ENCODE measurements at regions not wholly inside any gene's neighbourhood (a gene's known extent, or its start where the extent isn't known, plus 50 kb on each side); places are given as distances from the start of the nearest gene placed in this dataset.
A peak's percentile ranks its signal among the peaks of the same experiment; 100 is the strongest.

DNA sequence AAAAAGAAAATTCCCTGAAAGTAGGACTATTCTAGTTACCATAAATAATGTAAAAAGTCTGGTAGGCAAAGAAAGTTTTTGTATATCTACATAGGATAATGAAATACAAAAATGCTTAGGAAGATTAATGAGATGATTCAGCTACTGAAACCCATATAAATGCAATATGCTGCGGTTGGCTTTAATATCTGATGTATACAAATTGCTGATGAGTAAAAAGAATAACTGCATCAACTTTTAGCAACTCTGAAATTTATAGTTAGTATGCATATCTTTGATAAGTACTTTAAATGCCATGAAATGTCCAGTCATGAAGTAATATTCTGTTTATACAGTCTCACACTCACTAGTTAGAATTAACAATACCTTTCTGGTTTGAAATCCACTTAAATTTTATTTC, 404.8 kb downstream of the TLL1 start:
- no peak overlapping the region for H3K4me2 ChIP-seq (ENCODE audit: low read depth, low read length, poor library complexity, severe bottlenecking)
- H3F3A ChIP-seq (ENCODE audit: low read depth), result no peaks in the 10 kb centered on the region
- no peaks in the 10 kb centered on the region for H3K36me3 ChIP-seq (ENCODE audit: insufficient read depth, low read length)
- H2AFZ ChIP-seq (ENCODE audit: low read length), result no peak overlapping the region
- H3K4me3 ChIP-seq (ENCODE audit: low read length, poor library complexity, severe bottlenecking), result no peak overlapping the region
- no peaks in the 10 kb centered on the region for H4K20me1 ChIP-seq (ENCODE audit: insufficient read depth, low read length, poor library complexity, severe bottlenecking)
- H3K27me3 ChIP-seq (ENCODE audit: insufficient read depth, low read length, poor library complexity, severe bottlenecking), result no peaks in the 10 kb centered on the region
- H3K9me2 ChIP-seq (replicated peaks; ENCODE audit: low read depth, low read length), result no peaks in the 10 kb centered on the region
- no peak overlapping the region for H3K9ac ChIP-seq (ENCODE audit: low read depth, low read length, poor library complexity, severe bottlenecking)
- TF ChIP-seq CTCF (conservative IDR thresholded peaks at IDR 0.05; ENCODE audit: low read length), result no peak
- no peak for TF ChIP-seq EZH2phosphoT487 (IDR thresholded peaks at IDR 0.05; ENCODE audit: borderline replicate concordance)
- H3K9me3 ChIP-seq (ENCODE audit: insufficient read depth, low read depth, low read length), result no peaks in the 10 kb centered on the region
- peaks cover 11% of the 10 kb centered on the region for H3K4me1 ChIP-seq (ENCODE audit: insufficient read depth, low read length, poor library complexity, severe bottlenecking)
- H3K79me2 ChIP-seq (ENCODE audit: insufficient read depth, low read length), result no peaks in the 10 kb centered on the region

DNA sequence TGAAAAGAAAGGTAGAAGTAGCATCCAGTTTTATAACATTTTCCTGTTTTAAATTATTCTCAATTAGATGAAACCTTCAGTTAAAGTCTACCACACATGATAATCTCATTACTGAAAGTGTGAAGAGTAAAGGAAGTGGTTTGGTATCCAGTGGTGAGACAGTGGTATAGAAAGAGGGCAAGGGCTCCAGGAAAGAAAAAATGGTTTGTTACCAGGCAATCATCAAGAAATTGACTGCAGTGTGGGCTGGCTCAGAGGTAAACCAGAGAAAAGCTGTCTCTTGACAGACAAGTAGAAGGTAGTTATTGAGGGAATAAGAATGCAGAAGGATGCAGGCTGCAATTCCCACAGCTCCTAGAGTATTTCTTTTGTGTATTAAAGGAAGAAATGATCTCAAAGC, 406.2 kb downstream of the TLL1 start:
- no peaks in the 10 kb centered on the region for H3K36me3 ChIP-seq (ENCODE audit: insufficient read depth, low read length)
- H3K4me1 ChIP-seq (ENCODE audit: insufficient read depth, low read length, poor library complexity, severe bottlenecking), result peaks cover 11% of the 10 kb centered on the region
- H4K20me1 ChIP-seq (ENCODE audit: insufficient read depth, low read length, poor library complexity, severe bottlenecking), result no peaks in the 10 kb centered on the region
- H3K9me3 ChIP-seq (ENCODE audit: insufficient read depth, low read depth, low read length), result no peaks in the 10 kb centered on the region
- TF ChIP-seq EZH2phosphoT487 (IDR thresholded peaks at IDR 0.05; ENCODE audit: borderline replicate concordance) (no peak), CTCF (conservative IDR thresholded peaks at IDR 0.05; ENCODE audit: low read length) (no peak)
- H3K79me2 ChIP-seq (ENCODE audit: insufficient read depth, low read length), result no peaks in the 10 kb centered on the region
- H3K9ac ChIP-seq (ENCODE audit: low read depth, low read length, poor library complexity, severe bottlenecking), result no peak overlapping the region
- H3K9me2 ChIP-seq (replicated peaks; ENCODE audit: low read depth, low read length), result no peaks in the 10 kb centered on the region
- H3K27me3 ChIP-seq (ENCODE audit: insufficient read depth, low read length, poor library complexity, severe bottlenecking), result no peaks in the 10 kb centered on the region
- peak overlapping the region; percentile 38 for H3K4me2 ChIP-seq (ENCODE audit: low read depth, low read length, poor library complexity, severe bottlenecking)
- H3K4me3 ChIP-seq (ENCODE audit: low read length, poor library complexity, severe bottlenecking), result peak overlapping the region; percentile 6
- H2AFZ ChIP-seq (ENCODE audit: low read length), result no peak overlapping the region
- H3F3A ChIP-seq (ENCODE audit: low read depth), result no peaks in the 10 kb centered on the region

GRCh38 chr4:166280642-166281041, 407.6 kb downstream of the TLL1 start:
- TF ChIP-seq CTCF (conservative IDR thresholded peaks at IDR 0.05; ENCODE audit: low read length) (no peak), EZH2phosphoT487 (IDR thresholded peaks at IDR 0.05; ENCODE audit: borderline replicate concordance) (no peak)
- Histone ChIP-seq H3K4me3 (ENCODE audit: low read length, poor library complexity, severe bottlenecking) (no peak overlapping the region), H3K79me2 (ENCODE audit: insufficient read depth, low read length) (no peaks in the 10 kb centered on the region), H3K9me3 (ENCODE audit: insufficient read depth, low read depth, low read length) (no peaks in the 10 kb centered on the region), H3K27me3 (ENCODE audit: insufficient read depth, low read length, poor library complexity, severe bottlenecking) (no peaks in the 10 kb centered on the region), H3K9me2 (replicated peaks; ENCODE audit: low read depth, low read length) (no peaks in the 10 kb centered on the region), H3K36me3 (ENCODE audit: insufficient read depth, low read length) (no peaks in the 10 kb centered on the region), H4K20me1 (ENCODE audit: insufficient read depth, low read length, poor library complexity, severe bottlenecking) (no peaks in the 10 kb centered on the region), H3K4me2 (ENCODE audit: low read depth, low read length, poor library complexity, severe bottlenecking) (no peak overlapping the region), H2AFZ (ENCODE audit: low read length) (no peak overlapping the region), H3K9ac (ENCODE audit: low read depth, low read length, poor library complexity, severe bottlenecking) (no peak overlapping the region), H3K4me1 (ENCODE audit: insufficient read depth, low read length, poor library complexity, severe bottlenecking) (peaks cover 11% of the 10 kb centered on the region), H3F3A (ENCODE audit: low read depth) (no peaks in the 10 kb centered on the region)
